HG03108 (cell line): ENCODE measurements at regions not wholly inside any gene's neighbourhood (a gene's known extent, or its start where the extent isn't known, plus 50 kb on each side); places are given as distances from the start of the nearest gene placed in this dataset.

Experiments used
- ATAC-seq: cut with Tn5 transposase; IDR thresholded peaks from one replicate; pipeline ENCODE4 v1.9.1; 2021; ENCODE audit warnings: moderate library complexity; ENCODE audit not compliant: unreplicated experiment

DNA sequence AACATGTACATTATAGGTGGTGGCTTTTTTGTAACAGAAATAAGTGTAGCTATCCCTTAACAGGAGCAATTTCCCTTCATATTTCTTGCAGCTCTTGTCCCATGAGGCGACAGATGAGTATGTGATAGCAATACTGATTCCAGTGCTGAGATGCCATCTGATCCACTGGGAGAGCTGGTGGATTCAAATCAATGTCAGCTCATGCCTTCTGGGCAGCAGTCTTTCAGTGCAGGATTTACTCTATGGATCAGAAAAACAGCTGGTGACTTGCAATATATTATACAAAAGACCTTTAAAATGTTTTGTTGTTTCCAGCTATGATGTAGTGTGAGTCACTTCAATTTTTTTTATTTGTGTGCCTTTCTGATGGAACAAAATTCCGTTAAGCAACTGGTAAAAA, 259.9 kb upstream of the SASH1 start:
- ATAC-seq: no peak

- no peak for ATAC-seq
These were observed 256.9 kb upstream of the SASH1 start for GRCh38 chr6:148085631-148086331.

- no peak for ATAC-seq
These were observed 256.3 kb upstream of the SASH1 start for GRCh38 chr6:148086386-148086785.

- ATAC-seq: no peak
These were observed 255.8 kb upstream of the SASH1 start for GRCh38 chr6:148086843-148087242.

- ATAC-seq: no peak
These were observed 255.0 kb upstream of the SASH1 start for GRCh38 chr6:148087659-148088058.

GRCh38 chr6:148090326-148090725, 252.3 kb upstream of the SASH1 start:
- ATAC-seq: no peak

DNA sequence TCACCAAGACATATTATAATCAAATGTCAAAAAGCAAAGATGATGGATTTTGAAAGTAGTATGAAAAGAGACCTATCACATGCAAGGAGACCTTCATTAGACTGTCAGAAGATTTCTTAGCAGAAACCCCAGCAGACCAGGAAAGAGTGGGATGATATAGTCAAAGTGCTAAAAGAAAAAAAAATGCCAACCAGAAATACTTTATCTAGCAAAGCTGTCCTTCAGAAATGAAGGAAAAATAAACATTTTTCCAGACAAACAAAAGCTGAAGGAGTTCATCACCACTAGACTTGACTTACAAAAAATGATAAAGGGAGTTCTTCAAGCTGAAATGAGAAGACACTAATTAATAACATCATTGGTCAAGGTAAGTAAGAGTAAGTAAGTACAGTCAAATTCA, 251.2 kb upstream of the SASH1 start:
- ATAC-seq: no peak

DNA sequence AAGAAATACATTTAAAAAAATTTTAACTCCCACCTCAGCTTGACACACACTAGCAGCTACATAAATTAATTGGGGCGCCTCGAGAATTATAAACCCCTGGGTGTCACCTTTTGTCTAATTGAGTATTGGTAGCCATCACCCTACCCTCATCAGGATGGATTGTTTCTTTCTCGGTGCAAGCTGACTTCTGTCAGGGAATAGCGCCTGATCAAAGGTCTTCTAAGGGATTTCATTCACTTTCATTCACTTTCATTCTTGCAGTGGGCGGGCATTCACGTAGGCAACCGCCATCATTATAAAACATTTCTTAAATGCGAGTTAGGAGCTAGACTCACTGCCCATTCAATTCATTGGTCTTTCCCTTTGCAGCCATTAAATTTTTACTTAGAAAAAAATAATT, 239.2 kb upstream of the SASH1 start:
- ATAC-seq: no peak

DNA sequence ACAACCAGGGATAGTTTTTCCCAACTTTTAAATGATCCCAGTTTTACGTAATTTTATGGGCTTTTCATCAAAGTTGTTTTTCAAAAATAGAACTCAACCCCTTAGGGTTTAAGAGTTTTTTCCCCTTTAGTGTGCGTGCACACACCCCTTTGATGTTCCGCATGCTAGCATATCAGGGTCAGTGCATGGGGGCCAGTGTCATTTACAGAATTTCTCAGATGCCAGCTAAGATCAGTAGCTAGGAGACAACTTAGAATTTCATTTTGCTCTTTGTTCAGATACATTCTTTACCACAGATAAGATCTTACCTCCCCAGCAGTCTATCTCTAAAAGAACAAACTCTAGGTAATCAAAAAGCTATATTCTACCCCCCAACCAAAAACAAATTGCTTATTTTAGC, 238.5 kb upstream of the SASH1 start:
- no peak for ATAC-seq

DNA sequence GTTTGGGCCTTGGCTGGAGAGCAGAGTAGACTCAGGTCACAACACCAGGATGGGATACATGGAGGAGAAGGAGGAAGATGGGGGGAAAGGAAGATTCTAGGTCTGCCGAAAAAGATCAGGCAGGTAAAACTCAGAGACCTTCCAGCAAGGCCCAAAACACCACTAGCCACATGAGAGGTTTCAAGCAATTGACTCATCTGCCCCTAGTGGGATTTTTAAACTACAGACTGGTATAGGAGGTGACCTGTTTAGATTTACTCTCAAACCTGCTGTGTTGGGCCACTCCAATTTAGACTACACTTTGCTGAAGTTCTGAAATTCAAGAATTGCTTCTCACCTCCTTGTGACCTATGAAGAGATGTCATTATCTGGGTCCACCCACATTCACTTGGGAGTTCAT, 236.9 kb upstream of the SASH1 start:
- ATAC-seq: no peak

DNA sequence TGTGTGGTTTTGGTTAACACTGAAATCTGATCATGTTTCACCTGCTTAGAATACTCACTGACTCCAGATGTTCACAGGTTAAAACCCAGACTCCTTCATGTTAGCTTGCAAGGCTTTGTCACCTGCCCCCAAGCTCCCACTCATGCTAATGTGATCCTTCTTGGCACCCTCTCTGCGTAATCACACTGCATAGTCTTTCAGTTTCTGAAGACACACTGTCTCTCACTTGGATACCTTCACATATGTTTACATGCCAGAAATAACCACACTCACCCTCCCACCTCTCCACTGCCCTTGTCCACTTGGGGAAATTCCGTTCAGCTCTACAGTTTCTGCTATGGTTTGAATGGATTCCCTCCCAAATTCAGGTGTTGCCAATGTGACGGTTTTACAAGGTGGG, 234.7 kb upstream of the SASH1 start:
- no peak for ATAC-seq

- ATAC-seq: no peak
These were observed 232.9 kb upstream of the SASH1 start for GRCh38 chr6:148109732-148110131.

- no peak for ATAC-seq
These were observed 231.7 kb upstream of the SASH1 start for GRCh38 chr6:148110925-148111324.

GRCh38 chr6:148112851-148113319, 229.8 kb upstream of the SASH1 start:
- ATAC-seq: no peak

GRCh38 chr6:148116001-148116400, 226.6 kb upstream of the SASH1 start:
- ATAC-seq: no peak

- ATAC-seq: no peak
These were observed 224.4 kb upstream of the SASH1 start for GRCh38 chr6:148118244-148118643.

GRCh38 chr6:148128014-148128730, 214.5 kb upstream of the SASH1 start:
- ATAC-seq: no peak

- ATAC-seq: no peak
These were observed 208.0 kb upstream of the SASH1 start for GRCh38 chr6:148134592-148134991.

DNA sequence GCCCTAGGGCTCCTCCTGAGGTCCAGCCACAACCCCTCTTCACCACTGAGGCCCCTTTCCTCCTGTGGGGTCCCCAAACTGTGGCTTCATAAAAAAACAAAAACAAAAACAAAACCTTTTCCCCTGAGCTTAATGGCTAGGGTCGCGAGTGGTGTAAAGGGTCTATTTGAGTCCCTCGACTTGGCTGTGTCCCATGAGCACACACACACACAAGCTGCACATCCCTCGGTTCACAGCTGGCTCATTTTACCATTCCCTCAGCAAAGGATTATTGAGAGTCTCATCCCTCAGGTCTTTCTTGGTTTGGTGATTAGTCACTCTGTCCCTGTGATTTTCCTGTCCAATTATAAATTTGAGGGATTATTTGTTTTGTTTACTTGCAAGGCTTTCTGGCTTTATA, 206.1 kb upstream of the SASH1 start:
- no peak for ATAC-seq

- ATAC-seq: no peak
These were observed 205.0 kb upstream of the SASH1 start for GRCh38 chr6:148137652-148138051.

DNA sequence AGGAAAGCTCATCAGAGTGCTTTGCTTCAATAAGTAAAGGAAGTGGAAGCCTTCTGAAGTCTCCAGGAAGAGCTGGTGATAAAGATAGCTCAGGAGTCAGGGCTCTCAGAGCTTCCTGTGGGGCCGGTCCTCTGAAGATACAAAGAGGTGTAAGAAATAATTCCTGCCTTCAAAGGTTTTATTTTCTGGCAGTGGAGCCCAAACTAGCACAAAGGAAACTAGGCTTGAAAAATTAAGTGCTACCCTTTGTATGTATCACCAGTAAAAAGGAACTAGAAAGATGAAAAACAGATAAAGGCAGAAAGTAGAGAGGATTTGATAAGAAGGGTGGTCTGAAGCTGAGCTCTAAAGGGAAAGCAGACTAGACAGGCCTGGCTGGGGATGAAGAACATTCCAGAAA, 204.1 kb upstream of the SASH1 start:
- ATAC-seq: no peak

- no peak for ATAC-seq
These were observed 201.7 kb upstream of the SASH1 start for GRCh38 chr6:148140772-148141557.
